ENCODE measurements at regions not wholly inside any gene's neighbourhood (a gene's known extent, or its start where the extent isn't known, plus 50 kb on each side); places are given as distances from the start of the nearest gene placed in this dataset.

DNA sequence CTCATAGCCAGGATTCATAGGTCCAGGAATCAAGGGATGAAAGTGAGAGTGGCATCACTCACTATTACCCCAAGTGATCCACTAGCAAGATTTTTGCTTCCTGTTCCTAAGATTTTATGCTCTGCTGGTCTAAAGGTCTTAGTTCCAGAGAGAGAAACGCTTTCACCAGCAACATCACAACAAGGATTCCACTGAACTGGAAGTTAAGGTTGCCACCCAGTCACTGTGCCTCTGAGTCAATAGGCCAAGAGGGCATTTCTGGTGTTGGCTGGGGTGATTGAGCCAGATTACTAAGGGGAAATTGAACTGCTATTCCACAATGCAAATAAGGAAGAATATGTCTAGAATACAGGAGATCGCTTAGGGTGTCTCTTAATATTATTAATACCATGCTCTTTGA, 142.5 kb upstream of the ARID2 start:
- no peak for TF ChIP-seq POLR2A (IDR thresholded peaks at IDR 0.05; ENCODE audit: low read length)
- no peak for TF ChIP-seq GATA1 (IDR thresholded peaks at IDR 0.05; ENCODE audit: low read depth, low read length)

All from erythroblast (primary cell).